Mammary epithelial cell (primary cell): ENCODE measurements at regions not wholly inside any gene's neighbourhood (a gene's known extent, or its start where the extent isn't known, plus 50 kb on each side); places are given as distances from the start of the nearest gene placed in this dataset.

ENCODE experiments used
- CTCF ChIP-seq, 2 donors: IDR thresholded peaks in 1 of 2; conservative IDR thresholded peaks in 1 of 2; 2 replicates each; pipeline ENCODE4 v1.5.1; 2011 to 2012; ENCODE audit warnings: inconsistent platforms in 2 of 2, low read length in 2 of 2, mild to moderate bottlenecking in 2 of 2, control low read depth in 1 of 2, low read depth in 1 of 2; ENCODE audit not compliant: insufficient read depth in 1 of 2; ENCODE audit errors: extremely low read depth in 1 of 2
- EZH2 ChIP-seq: IDR thresholded peaks from 2 replicates; pipeline ENCODE4 v1.6.1; 2012; ENCODE audit warnings: low read length, inconsistent platforms, borderline replicate concordance

GRCh38 chr3:105281989-105282388 is 84.7 kb upstream of the ALCAM start:
- TF ChIP-seq CTCF (conservative IDR thresholded peaks at IDR 0.05 in 1 of 2, IDR thresholded peaks at IDR 0.05 in 1 of 2; ENCODE audit: extremely low read depth in 1 of 2, insufficient read depth in 1 of 2, low read depth in 1 of 2, low read length in 2 of 2) (no peak), EZH2 (no peak)
